ENCODE measurements at regions not wholly inside any gene's neighbourhood (a gene's known extent, or its start where the extent isn't known, plus 50 kb on each side); places are given as distances from the start of the nearest gene placed in this dataset.

GRCh38 chr18:38243291-38243690 is 677.7 kb upstream of the CELF4 start:
- TF ChIP-seq YY1 (IDR thresholded peaks at IDR 0.05; ENCODE audit: insufficient read depth, insufficient read length): no peak
- TF ChIP-seq ZNF274 (IDR thresholded peaks at IDR 0.05; ENCODE audit: low read depth, low read length): no peak

Measured in NT2/D1 (cell line).